Gastrocnemius medialis (tissue), 4 donors: ENCODE measurements at regions not wholly inside any gene's neighbourhood (a gene's known extent, or its start where the extent isn't known, plus 50 kb on each side); places are given as distances from the start of the nearest gene placed in this dataset.

Experiments
- ATAC-seq, 2 donors: fragments of 150-250 bp; one replicate each; pipeline ENCODE4 v1.9.1; 2016
- DNase-seq, 2 donors: peaks; one replicate each; pipeline ENCODE4 v3.0.0-alpha.2; 2019
- H3K27ac ChIP-seq, 4 donors: fragments of 200-600 bp; sonication (generic); 1 replicate in 1 of 4; 2 replicates in 3 of 4; pipeline ENCODE4 v1.5.1; 2016 to 2018; ENCODE audit warnings: mild to moderate bottlenecking in 2 of 4, moderate library complexity in 1 of 4
- H3K27me3 ChIP-seq, 3 donors: fragments of 200-600 bp; sonication (generic) in 2 of 3; 1 replicate in 1 of 3; 2 replicates in 2 of 3; pipeline versions ENCODE4 v1.5.1 to v1.6.0; 2016 to 2019; ENCODE audit warnings: mild to moderate bottlenecking in 1 of 3, moderate library complexity in 1 of 3
- H3K36me3 ChIP-seq, 2 donors: fragments of 200-600 bp; sonication (generic) in 1 of 2; one replicate each; pipeline ENCODE4 v1.5.1; 2017 to 2018
- H3K4me1 ChIP-seq, 2 donors: fragments of 200-600 bp; sonication (generic) in 1 of 2; one replicate each; pipeline ENCODE4 v1.5.1; 2016 to 2017; ENCODE audit warnings: mild to moderate bottlenecking in 2 of 2
- H3K4me3 ChIP-seq, 4 donors: fragments of 200-600 bp; sonication (generic) in 3 of 4; 1 replicate in 1 of 4; 2 replicates in 3 of 4; pipeline ENCODE4 v1.5.1; 2016 to 2019; ENCODE audit warnings: mild to moderate bottlenecking in 2 of 4
- H3K9me3 ChIP-seq, 3 donors: fragments of 200-600 bp; sonication (generic) in 2 of 3; 1 replicate in 1 of 3; 2 replicates in 2 of 3; pipeline ENCODE4 v1.5.1; 2016 to 2019
- POLR2A ChIP-seq, 2 donors: fragments of 450-650 bp; IDR thresholded peaks; one replicate each; pipeline ENCODE4 v1.6.1; 2017; ENCODE audit warnings: antibody characterized with exemption in 2 of 2, mild to moderate bottlenecking in 2 of 2, moderate library complexity in 2 of 2
- in situ Hi-C, 4 donors: fragments of 200-750 bp; cut with MboI; loops; one replicate each; pipeline versions ENCODE4 v1.15.0 to v1.8.0; 2017; ENCODE audit warnings: low sequenced_read_pairs in 4 of 4
- intact Hi-C: fragments of 100-400 bp; cut with DNase I; formaldehyde crosslinking; loops from one replicate; pipeline ENCODE4 v1.15.1; 2023; ENCODE audit warnings: low total_unique reads
- TF ChIP-seq, protein P1 (sequence below), 5 experiments: fragments of 450-650 bp in 3 of 5; fragments of 200-600 bp in 2 of 5; sonication (generic) in 2 of 5; IDR thresholded peaks in 4 of 5; conservative IDR thresholded peaks in 1 of 5; 1 replicate in 4 of 5; 2 replicates in 1 of 5; pipeline ENCODE4 v1.5.1; 2016 to 2019; ENCODE audit warnings: antibody characterized with exemption in 5 of 5, mild to moderate bottlenecking in 3 of 5, moderate library complexity in 3 of 5

GRCh38 chr1:56073206-56073605 is 506.2 kb downstream of the PLPP3 start:
- no peak for DNase-seq
- H3K27me3 ChIP-seq: no peaks in the 10 kb centered on the region
- ATAC-seq: no peak
- no peak overlapping the region for H3K4me3 ChIP-seq
- no peaks in the 10 kb centered on the region for H3K9me3 ChIP-seq
- in situ Hi-C loops: no loop called here
- H3K36me3 ChIP-seq: no peaks in the 10 kb centered on the region
- intact Hi-C loops: loop anchor here (5.0 kb wide), 3 partner anchors 114 to 499 kb away; no protein-coding TSS in a partner anchor
- H3K4me1 ChIP-seq: peaks cover 21 to 27% of the 10 kb centered on the region in 2 donors
- H3K27ac ChIP-seq: peak overlapping the region; percentile 70 to 82 (median 76)
- TF ChIP-seq, protein P1, sequence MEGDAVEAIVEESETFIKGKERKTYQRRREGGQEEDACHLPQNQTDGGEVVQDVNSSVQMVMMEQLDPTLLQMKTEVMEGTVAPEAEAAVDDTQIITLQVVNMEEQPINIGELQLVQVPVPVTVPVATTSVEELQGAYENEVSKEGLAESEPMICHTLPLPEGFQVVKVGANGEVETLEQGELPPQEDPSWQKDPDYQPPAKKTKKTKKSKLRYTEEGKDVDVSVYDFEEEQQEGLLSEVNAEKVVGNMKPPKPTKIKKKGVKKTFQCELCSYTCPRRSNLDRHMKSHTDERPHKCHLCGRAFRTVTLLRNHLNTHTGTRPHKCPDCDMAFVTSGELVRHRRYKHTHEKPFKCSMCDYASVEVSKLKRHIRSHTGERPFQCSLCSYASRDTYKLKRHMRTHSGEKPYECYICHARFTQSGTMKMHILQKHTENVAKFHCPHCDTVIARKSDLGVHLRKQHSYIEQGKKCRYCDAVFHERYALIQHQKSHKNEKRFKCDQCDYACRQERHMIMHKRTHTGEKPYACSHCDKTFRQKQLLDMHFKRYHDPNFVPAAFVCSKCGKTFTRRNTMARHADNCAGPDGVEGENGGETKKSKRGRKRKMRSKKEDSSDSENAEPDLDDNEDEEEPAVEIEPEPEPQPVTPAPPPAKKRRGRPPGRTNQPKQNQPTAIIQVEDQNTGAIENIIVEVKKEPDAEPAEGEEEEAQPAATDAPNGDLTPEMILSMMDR (IDR thresholded peaks at IDR 0.05 in 4 of 5, conservative IDR thresholded peaks at IDR 0.05 in 1 of 5): no peak
- TF ChIP-seq POLR2A (IDR thresholded peaks at IDR 0.05): no peak

DNA sequence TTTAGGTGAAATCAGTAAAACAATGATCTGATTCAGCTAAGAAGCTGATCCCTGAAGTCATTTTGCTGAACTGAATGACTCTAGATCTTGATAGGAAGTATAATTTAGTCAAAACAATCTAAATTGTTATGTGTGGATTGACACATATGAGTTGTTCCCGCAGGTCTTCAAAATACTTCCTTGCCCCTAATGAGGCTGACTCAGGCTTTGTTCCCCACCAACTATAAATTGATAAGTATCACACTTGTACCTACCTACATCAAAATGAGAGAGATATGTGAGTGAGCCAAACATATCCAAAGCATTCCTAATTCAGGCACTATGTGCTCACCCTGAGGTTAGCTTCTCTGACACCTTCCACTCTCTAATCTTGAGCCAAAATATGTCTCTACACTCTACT is 507.1 kb downstream of the PLPP3 start:
- no peaks in the 10 kb centered on the region for H3K9me3 ChIP-seq
- intact Hi-C loops (loop anchor here (5.0 kb wide), 3 partner anchors 115 to 500 kb away; no protein-coding TSS in a partner anchor), in situ Hi-C loops (no loop called here)
- no peak for TF ChIP-seq POLR2A (IDR thresholded peaks at IDR 0.05)
- TF ChIP-seq, protein P1 (IDR thresholded peaks at IDR 0.05 in 4 of 5, conservative IDR thresholded peaks at IDR 0.05 in 1 of 5): no peak
- H3K36me3 ChIP-seq: no peaks in the 10 kb centered on the region
- H3K27me3 ChIP-seq: no peaks in the 10 kb centered on the region
- peak overlapping the region; percentile 70 to 82 (median 76) for H3K27ac ChIP-seq
- no peak for DNase-seq
- ATAC-seq: no peak
- peaks cover 21 to 27% of the 10 kb centered on the region in 2 donors for H3K4me1 ChIP-seq
- H3K4me3 ChIP-seq: no peak overlapping the region

DNA sequence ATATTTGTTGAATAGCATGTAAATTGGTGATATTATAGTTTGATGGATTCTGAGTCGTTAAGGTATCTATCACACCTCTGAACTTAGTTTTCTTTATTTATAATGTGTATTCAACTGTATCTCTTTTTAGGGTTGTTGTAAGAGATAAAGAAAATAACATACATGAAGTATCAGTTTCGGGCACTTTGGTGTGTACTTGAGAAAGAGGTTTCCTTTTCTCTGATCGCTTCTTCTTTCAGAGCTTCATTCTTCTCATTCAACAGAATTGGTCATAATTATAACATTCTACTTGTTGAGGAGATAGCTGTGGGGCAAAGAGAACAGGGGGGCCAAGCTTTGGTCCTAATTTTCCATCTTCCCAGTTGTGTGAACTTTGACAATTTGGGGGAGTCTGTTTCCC is 508.0 kb downstream of the PLPP3 start:
- peaks cover 21 to 27% of the 10 kb centered on the region in 2 donors for H3K4me1 ChIP-seq
- H3K9me3 ChIP-seq: no peaks in the 10 kb centered on the region
- ATAC-seq (no peak), DNase-seq (no peak)
- no peak overlapping the region for H3K4me3 ChIP-seq
- no peaks in the 10 kb centered on the region for H3K27me3 ChIP-seq
- intact Hi-C loops: loop anchor here (5.0 kb wide), 3 partner anchors 116 to 501 kb away; no protein-coding TSS in a partner anchor
- no peak overlapping the region for H3K27ac ChIP-seq
- in situ Hi-C loops: no loop called here
- TF ChIP-seq POLR2A (IDR thresholded peaks at IDR 0.05): no peak
- TF ChIP-seq, protein P1 (IDR thresholded peaks at IDR 0.05 in 4 of 5, conservative IDR thresholded peaks at IDR 0.05 in 1 of 5): no peak
- H3K36me3 ChIP-seq: no peaks in the 10 kb centered on the region

DNA sequence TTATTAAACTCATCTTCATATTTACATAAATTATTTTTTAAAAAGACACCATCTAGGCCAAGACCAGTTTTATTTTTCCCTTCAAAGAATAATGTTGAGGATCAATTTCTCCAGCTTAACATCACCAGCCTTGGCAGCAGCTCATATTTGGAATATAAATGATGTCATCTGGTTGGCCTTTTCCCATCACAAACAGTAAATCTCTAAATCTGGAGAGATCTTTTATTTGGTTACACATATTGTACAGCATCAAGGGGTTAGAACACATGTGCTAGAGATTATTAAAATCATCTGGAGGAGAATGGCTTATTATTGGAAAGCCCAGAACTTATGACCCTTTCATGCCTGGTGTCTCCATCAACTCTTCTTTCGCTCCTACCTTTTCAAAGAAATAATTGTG is 508.8 kb downstream of the PLPP3 start:
- Histone ChIP-seq H3K4me1 (peaks cover 21 to 27% of the 10 kb centered on the region in 2 donors), H3K4me3 (no peak overlapping the region), H3K36me3 (no peaks in the 10 kb centered on the region), H3K27me3 (no peaks in the 10 kb centered on the region), H3K27ac (no peak overlapping the region), H3K9me3 (no peaks in the 10 kb centered on the region)
- TF ChIP-seq POLR2A (IDR thresholded peaks at IDR 0.05): no peak
- TF ChIP-seq, protein P1 (IDR thresholded peaks at IDR 0.05 in 4 of 5, conservative IDR thresholded peaks at IDR 0.05 in 1 of 5): no peak
- DNase-seq: no peak
- in situ Hi-C loops: no loop called here
- intact Hi-C loops: loop anchor here (5.0 kb wide), 3 partner anchors 117 to 502 kb away; no protein-coding TSS in a partner anchor
- ATAC-seq: no peak

GRCh38 chr1:56069824-56070223 is 509.5 kb downstream of the PLPP3 start:
- Histone ChIP-seq H3K4me1 (peaks cover 21 to 27% of the 10 kb centered on the region in 2 donors), H3K27ac (no peak overlapping the region), H3K9me3 (no peaks in the 10 kb centered on the region), H3K4me3 (no peak overlapping the region), H3K27me3 (no peaks in the 10 kb centered on the region), H3K36me3 (no peaks in the 10 kb centered on the region)
- ATAC-seq (no peak), DNase-seq (no peak)
- TF ChIP-seq, protein P1 (IDR thresholded peaks at IDR 0.05 in 4 of 5, conservative IDR thresholded peaks at IDR 0.05 in 1 of 5): no peak
- no peak for TF ChIP-seq POLR2A (IDR thresholded peaks at IDR 0.05)
- intact Hi-C loops (loop anchor here (5.0 kb wide), 3 partner anchors 117 to 502 kb away; no protein-coding TSS in a partner anchor), in situ Hi-C loops (no loop called here)
